Coronary artery (tissue), 2 donors: ENCODE measurements at regions not wholly inside any gene's neighbourhood (a gene's known extent, or its start where the extent isn't known, plus 50 kb on each side); places are given as distances from the start of the nearest gene placed in this dataset.
A peak's percentile ranks its signal among the peaks of the same experiment; 100 is the strongest.

ENCODE experiments used
- DNase-seq: peaks from one replicate; pipeline ENCODE4 v3.0.0-alpha.2; 2017; ENCODE audit warnings: low spot score
- H3K27ac ChIP-seq, 2 donors: fragments of 200-600 bp; sonication (generic); one replicate each; pipeline ENCODE4 v1.5.1; 2016 to 2019
- H3K4me3 ChIP-seq: fragments of 200-600 bp; sonication (generic); 2 replicates; pipeline ENCODE4 v1.5.1; 2016; ENCODE audit warnings: mild to moderate bottlenecking, moderate library complexity
- CTCF ChIP-seq: fragments of 200-600 bp; sonication (generic); IDR thresholded peaks from one replicate; pipeline ENCODE4 v1.5.1; 2019; ENCODE audit warnings: antibody characterized with exemption

GRCh38 chr17:82998637-82999036 is 80.8 kb upstream of the METRNL start:
- no peak for DNase-seq
- no peak for TF ChIP-seq CTCF
- no peak overlapping the region for H3K4me3 ChIP-seq
- no peak overlapping the region for H3K27ac ChIP-seq

GRCh38 chr17:83000738-83001137 is 78.7 kb upstream of the METRNL start:
- TF ChIP-seq CTCF: no peak
- Histone ChIP-seq H3K4me3 (no peak overlapping the region), H3K27ac (no peak overlapping the region)
- peak; percentile 19 for DNase-seq

- DNase-seq: peak; percentile 54
- TF ChIP-seq CTCF: no peak
- H3K4me3 ChIP-seq: no peak overlapping the region
- no peak overlapping the region for H3K27ac ChIP-seq
Observed at GRCh38 chr17:83002118-83002805, 77.1 kb upstream of the METRNL start.

GRCh38 chr17:83004791-83005380 is 74.5 kb upstream of the METRNL start:
- H3K27ac ChIP-seq: no peak overlapping the region
- TF ChIP-seq CTCF: no peak
- no peak overlapping the region for H3K4me3 ChIP-seq
- peak; percentile 41 for DNase-seq

- no peak overlapping the region for H3K4me3 ChIP-seq
- TF ChIP-seq CTCF: no peak
- H3K27ac ChIP-seq: no peak overlapping the region
- peak; percentile 70 for DNase-seq
Observed at GRCh38 chr17:83005639-83006038, 73.8 kb upstream of the METRNL start.

GRCh38 chr17:83006515-83007455 is 72.6 kb upstream of the METRNL start:
- DNase-seq: peak; percentile 65

More at GRCh38 chr17:83006515-83007455, 72.6 kb upstream of the METRNL start:
- Histone ChIP-seq H3K27ac (no peak overlapping the region), H3K4me3 (no peak overlapping the region)
- no peak for TF ChIP-seq CTCF
